GM18519 (cell line): ENCODE measurements at regions not wholly inside any gene's neighbourhood (a gene's known extent, or its start where the extent isn't known, plus 50 kb on each side); places are given as distances from the start of the nearest gene placed in this dataset.
"Not testable (repeated sequence)": the region's sequence is repeated elsewhere in the genome, so short reads cannot be mapped to it uniquely, and the experiment has no call there.

Source experiments
- ATAC-seq: cut with Tn5 transposase; IDR thresholded peaks from one replicate; pipeline ENCODE4 v1.9.1; 2021; ENCODE audit warnings: mild to moderate bottlenecking, moderate library complexity; ENCODE audit not compliant: unreplicated experiment, low FRiP score

DNA sequence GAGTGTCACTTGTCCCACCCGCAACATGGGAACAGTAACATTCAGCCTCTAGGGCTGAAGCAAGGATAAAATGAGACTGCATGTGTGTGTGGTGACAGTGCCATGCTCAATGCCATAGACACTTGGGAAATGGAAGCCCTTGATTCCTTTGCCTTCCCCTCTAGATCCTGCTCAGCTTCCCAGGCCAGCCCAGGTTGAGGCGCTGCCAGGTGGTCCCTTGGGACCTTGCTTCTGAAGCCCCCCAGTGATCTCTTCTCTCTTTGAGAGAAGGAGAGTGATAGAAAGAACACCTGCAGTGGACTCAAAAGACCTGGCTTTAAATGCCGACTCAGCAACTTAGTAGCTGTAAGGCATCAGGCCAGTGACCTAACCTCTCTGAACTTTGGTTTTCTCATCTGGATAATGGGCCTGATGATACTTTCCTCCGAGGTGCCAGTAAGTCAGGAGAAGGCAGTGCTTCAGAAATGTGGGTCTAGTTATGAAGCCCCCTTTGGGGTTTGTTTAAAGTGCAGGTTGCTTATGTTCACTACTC lies 144.5 kb downstream of the RPLP1 start:
- ATAC-seq, result no peak

DNA sequence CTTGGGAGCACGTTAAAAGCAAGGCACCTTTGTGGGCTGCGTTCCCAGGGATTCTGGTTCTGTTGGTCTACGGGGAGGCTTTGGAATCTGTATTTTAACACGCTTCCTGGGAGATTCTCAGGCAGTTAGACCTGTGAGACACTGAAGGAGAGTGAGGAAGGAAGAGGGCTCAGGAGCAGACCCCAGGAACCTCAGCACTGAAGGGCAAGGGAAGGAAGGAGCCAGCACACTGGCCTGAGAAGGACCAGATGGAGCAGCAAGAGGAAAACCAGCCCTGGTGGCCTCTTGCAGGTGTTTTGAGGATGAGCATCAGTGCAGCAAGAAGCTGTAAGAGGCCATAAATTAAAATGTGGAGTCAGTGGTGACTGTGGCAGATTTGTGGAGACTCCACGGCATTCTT lies 146.7 kb downstream of the RPLP1 start:
- ATAC-seq, result no peak

DNA sequence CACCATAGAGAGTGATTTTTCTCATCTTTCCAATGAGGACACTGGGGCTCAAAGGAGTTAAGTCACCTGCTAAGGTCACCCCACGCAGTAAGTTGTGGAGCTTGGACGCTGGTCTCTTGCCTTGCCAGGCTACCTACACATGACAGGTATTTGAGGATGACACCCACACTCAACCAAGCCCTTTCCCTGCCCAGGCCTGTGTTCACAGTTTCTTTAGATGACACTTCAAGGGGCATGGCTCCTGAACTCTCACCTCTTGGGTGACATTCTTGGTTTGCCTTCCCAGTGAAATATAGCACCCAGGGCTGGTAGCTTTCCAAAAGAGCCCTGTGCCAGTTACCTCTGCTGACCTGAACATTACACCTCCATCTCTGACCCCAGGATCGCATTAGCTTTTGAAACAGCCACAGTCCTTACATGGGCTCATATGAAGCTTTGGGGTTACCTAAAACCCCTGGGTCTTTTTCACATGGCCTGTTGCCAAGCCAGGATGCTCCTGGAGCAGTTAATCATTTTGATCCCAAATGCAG lies 148.0 kb downstream of the RPLP1 start:
- no peak for ATAC-seq

DNA sequence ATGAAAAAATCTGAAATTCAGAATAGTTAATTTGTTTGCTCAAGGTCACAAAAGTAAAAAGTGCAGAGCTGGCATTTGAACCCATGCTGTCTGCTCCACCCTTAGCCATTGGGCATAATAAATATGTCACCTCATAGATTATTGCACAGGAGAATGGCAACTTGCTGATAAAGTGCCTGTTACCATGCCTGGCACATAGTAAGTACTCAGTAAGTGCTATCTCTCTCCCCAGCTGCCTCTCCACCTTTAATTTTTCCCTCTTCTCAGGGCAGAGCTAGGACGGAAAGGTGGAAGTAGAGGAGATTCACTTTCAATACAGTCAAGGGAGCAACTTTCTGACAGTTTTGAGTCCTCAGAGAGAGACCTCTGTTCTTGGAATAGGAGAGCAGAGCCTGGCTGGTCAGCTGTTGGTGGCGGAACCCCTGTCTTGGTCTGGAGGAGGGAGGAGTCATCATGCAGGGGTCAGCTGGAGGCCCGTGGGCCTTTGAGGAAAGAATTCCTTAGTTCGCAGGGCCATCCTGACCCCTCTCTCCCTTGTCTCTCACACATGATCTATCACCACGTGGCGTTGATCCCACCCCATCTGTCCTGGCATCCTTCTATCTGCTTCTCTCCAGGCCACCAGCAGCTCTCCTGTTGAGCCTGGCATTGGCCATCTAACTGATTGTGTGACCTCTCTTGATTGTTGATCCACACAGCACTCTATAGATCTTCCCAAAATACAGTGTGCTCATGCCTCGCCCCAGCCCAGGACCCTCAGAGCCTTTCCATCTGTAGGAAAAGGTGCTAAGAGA lies 149.3 kb downstream of the RPLP1 start:
- ATAC-seq, result no peak

DNA sequence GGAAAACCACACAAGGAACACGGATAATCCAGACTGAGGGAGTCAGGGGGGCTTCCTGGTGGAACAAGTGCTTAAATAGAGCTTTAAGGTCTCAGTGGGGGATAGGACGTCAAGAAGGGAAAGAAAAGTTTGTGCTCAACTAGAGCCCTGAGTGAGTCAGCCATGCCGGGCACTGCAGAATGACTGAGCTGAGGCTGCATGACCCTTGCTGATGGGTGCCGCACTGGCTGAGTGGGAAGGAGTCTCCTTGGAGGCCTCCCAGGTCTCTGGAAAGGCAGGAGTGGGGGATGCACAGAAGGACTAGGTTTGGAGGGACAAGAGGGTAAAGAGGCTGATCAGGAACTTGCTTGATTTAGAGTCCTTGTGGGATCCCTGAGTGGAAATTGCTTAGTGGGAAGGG lies 150.3 kb downstream of the RPLP1 start:
- no peak for ATAC-seq

DNA sequence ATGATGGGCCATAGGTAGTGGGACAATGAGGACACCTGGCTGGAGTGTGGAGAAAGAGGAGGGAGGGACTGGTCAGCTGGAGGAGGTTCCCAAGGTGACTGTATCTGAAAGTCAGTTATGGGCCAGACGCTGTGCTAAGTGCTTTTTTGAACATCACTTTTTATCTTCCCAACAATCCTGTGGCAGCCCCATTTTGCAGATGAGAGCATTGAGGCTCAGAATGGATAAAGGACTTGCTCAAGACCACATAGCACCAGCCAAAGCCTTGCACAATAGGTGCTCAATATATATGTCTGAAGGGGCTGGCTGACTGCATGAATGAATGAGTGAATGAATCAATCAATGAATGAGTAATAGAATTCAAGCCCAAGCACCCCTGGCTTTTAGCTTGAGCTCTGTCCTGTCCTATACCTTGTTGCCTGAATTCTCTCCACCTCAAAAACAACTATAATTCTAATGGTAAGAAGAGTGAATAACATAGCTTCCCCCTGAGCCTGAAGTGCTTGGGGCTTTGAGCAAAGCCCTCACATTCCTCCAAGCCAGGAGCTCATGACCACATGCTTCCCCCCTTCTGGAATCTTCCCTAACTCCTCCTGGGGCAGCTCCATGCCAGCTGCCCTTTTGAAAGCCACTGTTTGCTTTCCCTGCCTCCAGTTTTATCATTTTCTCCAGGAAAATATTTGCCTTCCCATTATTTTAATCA lies 150.9 kb downstream of the RPLP1 start:
- no peak for ATAC-seq

DNA sequence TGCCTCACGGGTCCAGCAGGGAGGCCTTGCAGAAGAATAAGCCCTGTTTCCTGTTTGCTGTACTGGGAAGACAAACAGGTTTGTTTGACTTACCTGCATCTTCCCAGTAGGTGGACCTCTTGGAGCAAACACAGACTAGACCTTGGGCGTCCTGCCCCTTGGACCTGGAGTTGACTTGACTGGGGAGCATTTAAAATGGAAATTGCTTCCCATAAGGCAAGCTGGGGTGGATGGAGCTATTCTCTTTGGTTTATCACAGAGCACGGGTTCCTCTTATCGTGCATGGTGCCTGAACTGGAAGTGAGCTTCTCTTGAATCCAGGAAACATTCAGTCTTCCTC lies 151.4 kb downstream of the RPLP1 start:
- no peak for ATAC-seq

DNA sequence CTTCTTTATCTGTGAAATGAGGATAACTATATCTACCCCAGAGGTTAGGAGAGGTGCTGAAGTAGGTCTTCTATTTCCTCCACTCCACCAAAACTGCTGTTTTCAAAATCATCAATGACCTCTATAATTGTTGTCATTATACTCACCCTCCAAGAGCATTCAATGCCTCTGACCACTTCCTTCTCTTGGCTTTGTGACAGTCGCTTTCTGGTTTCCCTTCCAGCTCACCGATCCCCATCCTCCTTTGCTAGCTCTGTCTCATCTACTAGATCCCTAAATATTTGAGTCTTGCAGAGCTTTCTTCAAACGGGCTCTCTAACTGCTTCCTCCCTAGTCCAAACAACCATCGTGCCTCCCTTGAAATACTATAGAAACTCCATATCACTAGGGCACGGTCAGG lies 153.5 kb downstream of the RPLP1 start:
- ATAC-seq, result no peak

DNA sequence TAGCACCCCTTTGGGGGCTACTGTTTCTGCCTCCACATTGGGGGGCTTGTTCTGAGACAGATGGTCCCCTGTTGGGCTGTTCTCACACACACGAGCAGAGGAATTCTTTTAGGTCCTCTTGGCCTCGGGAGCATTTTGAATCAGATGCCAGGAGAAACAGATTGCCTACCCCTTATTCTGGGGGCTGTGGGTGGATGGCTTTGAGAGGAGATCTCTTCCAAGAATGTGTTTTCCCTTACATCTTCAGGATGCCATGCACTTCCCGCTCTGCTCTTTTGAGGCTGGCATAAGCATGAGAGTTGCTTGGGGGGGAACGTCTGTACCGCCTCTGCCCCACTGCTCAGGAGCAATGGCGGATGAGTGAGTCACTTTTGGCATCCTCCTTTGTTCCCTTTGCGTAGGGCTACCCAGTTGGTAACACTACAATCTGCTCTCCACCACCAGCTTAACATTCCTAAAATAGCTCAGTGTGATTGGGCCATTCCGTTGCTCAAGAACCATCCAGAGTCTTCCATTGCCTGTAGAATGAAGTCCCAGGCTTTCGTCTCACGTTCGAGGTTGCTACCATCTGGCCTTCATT lies 154.4 kb downstream of the RPLP1 start:
- no peak for ATAC-seq

DNA sequence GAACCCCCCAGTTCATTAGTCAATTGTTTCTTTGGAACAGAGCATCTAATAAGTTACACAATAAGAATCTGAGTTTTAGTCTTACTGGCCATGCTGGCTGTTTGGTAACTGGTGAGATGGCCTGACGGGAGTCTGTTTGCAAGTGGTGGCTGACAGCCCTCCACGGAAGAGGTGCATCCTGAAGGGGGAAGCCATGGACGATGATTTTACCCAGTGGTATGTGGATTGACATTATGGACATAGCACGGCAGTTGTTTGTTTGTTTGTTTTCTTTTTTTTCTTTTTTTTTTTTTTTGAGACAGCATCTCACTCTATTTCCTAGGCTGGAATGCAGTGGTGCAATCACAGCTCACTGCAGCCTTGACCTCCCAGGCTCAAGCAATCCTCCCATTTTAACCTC lies 156.0 kb downstream of the RPLP1 start:
- ATAC-seq, result no peak

DNA sequence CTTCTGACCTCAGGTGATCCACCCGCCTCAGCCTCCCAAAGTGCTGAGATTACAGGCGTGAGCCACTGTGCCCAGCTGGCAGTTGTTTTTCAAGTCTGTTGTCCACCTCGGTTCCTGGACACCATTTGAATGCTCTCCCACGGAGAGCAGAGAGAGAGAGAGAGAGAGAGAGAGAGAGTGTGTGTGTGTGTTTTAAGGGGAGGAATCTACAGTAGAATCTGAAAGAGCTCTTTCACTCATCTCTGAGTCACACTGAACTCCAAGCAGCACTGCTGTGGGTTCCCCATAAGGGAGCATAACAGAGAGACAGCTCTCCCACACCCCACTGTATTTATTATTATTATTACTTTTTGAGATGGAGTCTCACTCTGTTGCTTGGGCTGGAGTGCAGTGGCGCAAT lies 156.6 kb downstream of the RPLP1 start:
- no peak for ATAC-seq

DNA sequence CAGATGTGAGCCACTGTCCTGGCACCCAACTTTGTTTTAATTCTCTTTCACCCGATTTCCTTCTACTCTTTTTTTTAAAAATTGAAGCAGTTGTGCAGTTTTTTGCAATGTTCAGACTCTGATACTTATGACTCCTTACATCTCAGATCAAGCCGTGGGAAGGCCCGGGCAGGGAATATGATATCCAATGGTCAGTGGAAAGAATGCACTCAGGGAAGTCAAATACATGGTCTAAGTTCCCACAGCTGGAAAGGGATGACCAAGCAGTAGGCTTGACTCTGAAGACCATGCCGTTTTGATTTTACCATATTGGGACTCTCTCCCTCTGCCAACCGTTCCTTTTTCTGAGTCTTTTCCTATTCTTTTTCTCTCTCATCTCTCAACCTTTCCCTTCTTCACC lies 157.2 kb downstream of the RPLP1 start:
- ATAC-seq, result no peak

DNA sequence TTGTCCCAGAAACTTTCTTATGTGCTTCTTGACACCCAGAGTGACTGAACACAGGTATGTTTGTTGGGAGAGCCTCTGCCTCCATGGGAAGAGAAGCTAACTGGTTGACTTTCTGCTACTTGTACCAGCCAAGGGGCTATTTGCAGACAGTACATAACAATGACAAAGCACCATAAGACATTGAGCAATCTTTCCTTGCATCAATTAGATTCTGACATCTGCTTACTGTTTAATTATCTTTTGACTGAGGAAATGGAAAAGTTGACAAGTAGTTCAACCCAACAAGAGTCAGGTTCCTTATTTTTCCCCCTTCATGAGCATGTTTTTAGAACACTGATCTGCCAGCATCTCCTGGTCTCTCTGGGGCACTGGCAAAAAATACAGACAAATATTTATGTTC lies 157.7 kb downstream of the RPLP1 start:
- ATAC-seq, result no peak

DNA sequence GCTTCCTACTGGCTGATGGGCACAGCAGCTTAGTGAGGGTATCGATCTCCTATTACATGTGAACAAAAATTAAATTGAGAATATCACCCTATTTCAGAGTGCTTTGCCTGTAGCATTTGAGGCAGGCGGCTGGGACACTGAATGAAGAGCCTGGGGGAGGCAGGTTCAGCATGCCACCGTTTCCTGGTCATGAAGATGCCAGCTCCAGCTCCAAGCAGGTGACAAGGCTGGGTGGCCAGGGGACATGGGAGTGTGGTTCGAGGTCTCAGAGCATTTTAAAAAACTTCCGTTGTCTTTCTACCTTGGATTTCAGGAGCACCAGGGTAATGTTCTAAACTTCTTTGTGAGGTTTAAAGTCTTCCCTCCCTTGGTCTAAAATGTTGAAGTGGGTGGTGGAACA lies 158.2 kb downstream of the RPLP1 start:
- no peak for ATAC-seq

DNA sequence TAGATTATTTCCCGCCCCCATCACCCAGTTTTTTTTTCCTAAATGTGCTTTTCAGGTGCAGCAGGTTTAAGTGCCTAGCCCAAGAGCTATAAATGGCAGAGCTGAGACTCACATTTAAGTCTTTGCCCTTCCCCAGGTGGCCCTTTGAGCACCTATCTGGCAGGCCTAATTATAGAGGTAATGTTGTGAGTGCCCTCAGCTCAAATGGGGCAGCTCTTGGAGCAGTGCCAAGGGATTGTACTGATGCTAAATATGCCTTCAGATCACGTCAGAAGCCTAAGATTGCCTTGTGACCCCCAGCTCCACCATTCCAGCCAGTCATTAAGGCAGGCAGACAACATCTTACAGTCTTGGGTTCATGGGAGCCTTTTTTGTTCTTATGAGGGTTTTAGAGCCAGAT lies 159.5 kb downstream of the RPLP1 start:
- ATAC-seq, result no peak

DNA sequence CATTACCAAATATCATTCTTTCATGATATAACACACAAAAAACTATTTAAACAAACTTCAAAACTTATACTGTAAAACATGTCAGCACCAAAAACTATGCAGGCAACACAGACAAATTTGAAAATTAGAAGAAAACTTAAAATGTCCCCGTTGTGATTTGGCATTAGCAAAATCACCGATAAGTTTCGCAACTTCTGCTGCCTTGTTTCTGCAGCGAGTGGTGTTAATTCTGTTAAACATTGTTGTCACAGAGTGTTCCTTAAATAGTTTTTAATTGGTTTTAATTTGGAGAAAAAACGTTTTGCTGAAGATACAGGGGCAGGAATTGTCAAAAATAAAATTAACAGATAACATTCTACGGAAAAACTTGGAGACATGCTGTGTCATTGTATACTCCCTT lies 160.6 kb downstream of the RPLP1 start:
- no peak for ATAC-seq

DNA sequence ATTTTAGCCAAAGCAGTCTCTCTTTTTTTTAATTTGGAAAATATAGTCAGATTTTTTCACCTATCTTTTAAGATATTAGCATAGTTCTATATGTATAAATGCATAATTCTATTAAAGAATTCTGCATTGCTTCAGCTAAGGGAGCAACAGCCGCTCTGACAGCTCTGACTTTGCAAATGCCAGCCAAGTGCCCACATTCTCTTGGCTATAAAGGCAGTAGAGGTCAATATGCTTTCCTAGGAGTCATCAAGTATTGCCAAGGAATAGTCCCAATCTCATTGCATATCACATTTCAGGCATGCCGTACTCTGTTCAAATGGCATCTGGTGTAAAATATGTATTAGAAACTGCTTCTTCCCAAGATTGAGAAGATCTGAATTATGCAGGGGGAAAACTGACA lies 161.4 kb downstream of the RPLP1 start:
- ATAC-seq, result no peak

DNA sequence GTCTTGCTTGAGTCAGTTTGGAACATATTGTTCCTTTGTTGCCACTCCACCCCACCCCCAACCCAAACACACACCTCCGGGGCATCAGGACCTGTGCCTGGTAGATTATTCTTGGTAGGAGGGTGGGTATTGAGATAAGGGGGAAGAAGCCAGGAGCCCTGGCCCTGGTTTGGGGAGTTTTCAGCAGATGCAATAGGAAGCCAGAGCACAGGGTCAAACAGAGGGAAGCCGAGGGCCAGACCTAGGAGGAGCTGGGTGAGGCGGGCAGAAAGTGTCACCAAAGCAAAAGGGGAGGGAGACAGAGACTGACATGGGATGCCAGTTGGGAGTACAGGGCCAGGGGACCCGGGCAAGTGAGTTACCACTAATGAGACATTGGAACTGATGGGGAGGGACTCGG lies 163.1 kb downstream of the RPLP1 start:
- ATAC-seq, result no peak

DNA sequence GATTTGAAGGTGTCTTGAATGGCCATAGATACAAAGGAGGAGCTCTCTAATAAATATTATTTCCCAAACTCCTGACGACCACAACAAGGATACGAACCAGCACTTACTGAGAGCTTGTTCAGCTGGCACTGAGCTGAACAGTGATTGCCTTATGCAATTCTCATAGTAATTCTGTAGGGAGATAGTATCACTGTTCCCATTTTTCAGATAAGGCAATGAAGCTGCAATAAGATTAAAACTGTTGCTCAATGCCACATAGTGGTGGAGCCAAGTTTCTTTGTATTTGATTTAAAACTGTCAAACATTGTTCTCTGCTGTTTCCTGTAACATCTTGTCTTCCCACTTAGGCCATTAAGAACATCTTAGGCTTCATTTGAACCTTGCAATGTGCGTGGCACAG lies 163.9 kb downstream of the RPLP1 start:
- ATAC-seq, result no peak

DNA sequence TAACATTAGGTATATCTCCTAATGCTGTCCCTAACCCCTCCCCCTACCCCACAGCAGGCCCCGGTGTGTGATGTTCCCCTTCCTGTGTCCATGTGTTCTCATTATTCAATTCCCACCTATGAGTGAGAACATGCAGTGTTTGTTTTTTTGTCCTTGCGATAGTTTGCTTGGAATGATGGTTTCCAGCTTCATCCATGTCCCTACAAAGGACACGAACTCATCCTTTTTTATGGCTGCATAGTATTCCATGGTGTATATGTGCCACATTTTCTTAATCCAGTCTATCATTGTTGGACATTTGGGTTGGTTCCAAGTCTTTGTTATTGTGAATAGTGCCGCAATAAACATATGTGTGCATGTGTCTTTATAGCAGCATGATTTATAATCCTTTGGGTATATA lies 164.5 kb downstream of the RPLP1 start:
- ATAC-seq, result not testable (repeated sequence)

DNA sequence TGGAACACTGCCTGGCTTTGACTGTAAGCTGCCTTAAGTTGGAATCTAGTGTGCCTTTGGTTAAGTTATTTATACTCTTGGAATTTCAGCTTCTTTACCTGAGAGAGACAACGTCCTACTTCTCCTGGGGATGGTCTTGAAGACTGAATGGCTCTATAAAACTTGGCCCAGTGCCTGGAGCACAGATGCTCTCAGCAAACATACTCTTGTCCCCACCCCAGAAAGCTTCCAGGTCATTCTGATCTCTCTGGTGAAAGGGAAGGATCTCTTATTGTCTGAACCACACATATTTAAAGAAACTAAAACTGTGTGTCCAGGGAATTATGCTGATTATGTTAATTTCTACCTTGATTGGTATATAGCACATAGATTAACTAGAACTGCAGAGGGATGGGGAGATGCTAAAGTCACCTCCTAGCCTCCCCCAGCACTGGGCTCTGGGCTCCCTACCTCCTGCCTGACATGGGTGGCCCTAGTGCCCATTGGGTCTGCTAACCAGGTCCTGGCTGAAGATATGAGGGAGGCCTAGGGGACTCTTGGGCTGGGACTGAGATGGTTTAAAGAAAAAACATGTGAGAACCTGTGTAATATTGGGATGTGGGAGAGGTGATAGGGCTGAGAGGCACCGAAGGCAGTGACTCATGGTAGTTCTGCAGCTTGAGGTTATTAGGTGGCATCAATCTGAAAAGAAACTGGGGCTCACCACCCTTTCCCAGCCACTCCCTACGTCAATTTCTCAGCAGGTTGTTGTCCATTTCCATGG lies 171.0 kb downstream of the RPLP1 start:
- ATAC-seq, result no peak
